Mononuclear cell (primary cell): ENCODE measurements at regions not wholly inside any gene's neighbourhood (a gene's known extent, or its start where the extent isn't known, plus 50 kb on each side); places are given as distances from the start of the nearest gene placed in this dataset.

Experiments used
- H3K27me3 ChIP-seq: 2 replicates; pipeline ENCODE4 v1.6.0; 2011; ENCODE audit warnings: low read length, control low read depth; ENCODE audit not compliant: insufficient read depth
- H3K4me1 ChIP-seq: 2 replicates; pipeline ENCODE4 v1.5.1; 2011; ENCODE audit warnings: mild to moderate bottlenecking, low read length, control low read depth; ENCODE audit not compliant: insufficient read depth
- H3K4me3 ChIP-seq: 2 replicates; pipeline ENCODE4 v1.5.1; 2011; ENCODE audit warnings: mild to moderate bottlenecking, low read length, moderate library complexity
- H3K9me3 ChIP-seq: 2 replicates; pipeline ENCODE4 v1.5.1; 2011; ENCODE audit warnings: low read depth, mild to moderate bottlenecking, control low read depth, low read length

DNA sequence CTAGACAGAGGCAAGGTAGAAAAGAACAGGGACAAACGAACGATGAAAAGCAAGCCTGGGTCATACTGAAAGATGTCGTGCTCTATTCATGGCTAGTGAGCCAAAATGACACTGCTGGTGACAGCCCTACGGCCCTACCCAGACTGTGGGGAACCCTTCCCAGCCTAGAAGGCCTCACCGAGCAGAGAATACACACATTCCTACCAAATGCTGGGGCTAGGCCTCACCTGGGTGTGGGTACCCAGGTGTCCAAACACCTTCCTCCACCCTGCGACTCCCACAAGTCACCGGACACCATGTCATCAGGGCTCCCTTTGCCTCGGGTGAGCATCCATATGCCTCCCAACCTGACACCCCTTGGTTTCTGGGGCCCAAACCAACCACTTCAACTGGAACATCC lies 85.3 kb upstream of the DOCK9 start:
- H3K9me3 ChIP-seq: no peaks in the 10 kb centered on the region
- H3K4me3 ChIP-seq: no peak overlapping the region
- peaks cover 11% of the 10 kb centered on the region for H3K4me1 ChIP-seq
- peaks cover 92% of the 10 kb centered on the region for H3K27me3 ChIP-seq

DNA sequence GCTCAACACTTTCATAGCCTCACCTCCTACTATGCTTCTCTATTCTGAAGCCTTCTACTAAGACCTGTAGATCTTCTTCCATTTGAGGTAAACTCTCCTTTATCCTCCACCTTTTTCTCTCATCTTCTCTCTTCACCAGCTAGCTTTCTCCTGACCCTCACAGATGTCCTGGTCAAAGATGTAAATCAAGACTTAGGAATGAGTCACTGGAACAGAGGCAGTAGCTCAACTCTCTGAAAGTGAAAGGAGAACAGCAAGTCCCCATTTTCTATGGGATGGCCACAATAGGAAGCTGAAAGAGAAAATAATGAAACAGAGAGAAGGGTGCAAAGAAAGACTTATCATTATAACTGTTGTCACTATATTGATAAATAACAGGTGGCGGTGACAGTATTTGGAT lies 86.1 kb upstream of the DOCK9 start:
- Histone ChIP-seq H3K4me3 (no peak overlapping the region), H3K27me3 (peaks cover 88% of the 10 kb centered on the region), H3K4me1 (peaks cover 11% of the 10 kb centered on the region), H3K9me3 (no peaks in the 10 kb centered on the region)

DNA sequence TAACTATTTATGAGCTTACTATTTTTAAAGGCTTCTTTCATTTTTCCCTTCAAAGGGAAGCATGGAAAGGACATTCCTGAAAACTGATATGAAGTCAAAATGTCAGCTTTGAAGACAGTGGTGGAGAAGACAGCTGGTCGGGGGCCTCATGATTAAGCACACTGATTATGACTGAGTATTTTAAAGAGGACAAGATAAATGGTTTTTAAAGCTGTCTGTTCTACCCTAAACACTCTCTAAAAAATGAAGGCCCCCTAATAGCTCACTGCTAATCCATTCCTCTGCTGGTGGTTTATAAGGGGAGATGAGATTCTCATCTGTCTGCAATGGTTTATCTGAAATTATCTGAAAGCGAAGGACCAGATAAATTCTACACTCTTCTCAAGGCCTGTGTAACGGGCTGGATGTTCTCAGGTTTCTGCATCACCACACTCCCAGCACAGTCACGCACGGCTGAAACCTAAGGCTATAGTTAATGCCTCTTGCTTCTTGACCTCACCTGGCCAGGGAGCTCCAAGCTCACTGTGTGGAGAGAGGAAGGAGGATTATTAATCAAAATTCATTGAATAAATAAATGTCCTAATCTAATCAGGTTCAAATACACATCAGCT lies 86.9 kb upstream of the DOCK9 start:
- H3K27me3 ChIP-seq: peaks cover 88% of the 10 kb centered on the region
- H3K9me3 ChIP-seq: no peaks in the 10 kb centered on the region
- H3K4me1 ChIP-seq: peaks cover 11% of the 10 kb centered on the region
- no peak overlapping the region for H3K4me3 ChIP-seq

DNA sequence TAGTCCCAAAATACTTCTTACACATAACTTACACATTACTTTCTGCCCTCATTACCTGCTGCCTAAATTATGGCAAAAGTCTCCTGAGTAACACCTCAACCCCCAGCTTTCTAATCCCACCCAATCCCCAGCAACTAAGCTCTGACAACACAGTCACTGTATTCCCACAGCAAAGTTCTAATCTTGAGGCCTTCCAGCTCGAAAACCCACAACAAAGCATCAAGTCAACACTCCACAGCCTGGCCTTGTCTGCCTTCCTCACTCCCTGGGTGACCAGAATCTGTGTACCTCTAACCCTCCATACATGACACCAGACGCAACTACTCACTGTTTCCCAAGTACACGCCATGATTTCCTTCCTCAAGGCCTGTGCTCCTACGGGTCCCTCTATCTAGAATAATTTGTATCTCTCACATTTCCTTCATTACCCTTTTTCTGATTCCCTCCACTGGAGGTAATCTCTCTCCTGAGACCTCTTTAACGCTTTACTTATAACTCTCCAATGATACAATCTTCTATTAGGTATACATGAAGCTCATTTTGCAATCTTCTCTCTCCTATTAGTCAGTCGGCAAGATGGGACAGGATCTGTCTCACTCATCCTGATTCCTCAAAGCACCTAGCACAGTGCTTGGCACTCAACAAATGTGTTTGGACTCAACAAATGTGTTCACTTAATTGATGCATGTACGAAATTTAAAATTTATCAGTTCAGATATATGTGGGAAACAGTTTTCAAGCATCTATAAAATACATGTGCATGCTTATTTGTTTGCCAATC lies 87.6 kb upstream of the DOCK9 start:
- H3K27me3 ChIP-seq: peaks cover 92% of the 10 kb centered on the region
- no peak overlapping the region for H3K4me3 ChIP-seq
- no peaks in the 10 kb centered on the region for H3K9me3 ChIP-seq
- peaks cover 11% of the 10 kb centered on the region for H3K4me1 ChIP-seq

DNA sequence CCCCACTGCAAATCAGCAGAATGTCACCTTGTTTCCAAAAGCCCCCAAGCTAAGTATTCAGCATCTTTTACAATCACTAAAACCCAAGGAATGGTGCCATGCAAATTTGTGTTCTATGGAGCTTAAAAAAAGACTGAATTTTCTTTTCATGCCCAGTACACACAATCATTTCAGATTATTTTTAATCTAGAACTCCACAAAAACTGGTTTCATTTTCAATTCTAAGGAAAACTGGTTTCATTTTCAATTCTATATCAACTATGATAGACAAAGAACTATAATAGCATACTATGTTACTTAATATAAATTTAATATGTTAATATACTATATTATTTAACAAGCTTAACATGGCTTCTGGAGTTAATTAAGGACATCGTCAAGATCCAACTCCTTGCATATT lies 88.4 kb upstream of the DOCK9 start:
- H3K4me3 ChIP-seq: no peak overlapping the region
- no peaks in the 10 kb centered on the region for H3K9me3 ChIP-seq
- peaks cover 92% of the 10 kb centered on the region for H3K27me3 ChIP-seq
- peaks cover 11% of the 10 kb centered on the region for H3K4me1 ChIP-seq

DNA sequence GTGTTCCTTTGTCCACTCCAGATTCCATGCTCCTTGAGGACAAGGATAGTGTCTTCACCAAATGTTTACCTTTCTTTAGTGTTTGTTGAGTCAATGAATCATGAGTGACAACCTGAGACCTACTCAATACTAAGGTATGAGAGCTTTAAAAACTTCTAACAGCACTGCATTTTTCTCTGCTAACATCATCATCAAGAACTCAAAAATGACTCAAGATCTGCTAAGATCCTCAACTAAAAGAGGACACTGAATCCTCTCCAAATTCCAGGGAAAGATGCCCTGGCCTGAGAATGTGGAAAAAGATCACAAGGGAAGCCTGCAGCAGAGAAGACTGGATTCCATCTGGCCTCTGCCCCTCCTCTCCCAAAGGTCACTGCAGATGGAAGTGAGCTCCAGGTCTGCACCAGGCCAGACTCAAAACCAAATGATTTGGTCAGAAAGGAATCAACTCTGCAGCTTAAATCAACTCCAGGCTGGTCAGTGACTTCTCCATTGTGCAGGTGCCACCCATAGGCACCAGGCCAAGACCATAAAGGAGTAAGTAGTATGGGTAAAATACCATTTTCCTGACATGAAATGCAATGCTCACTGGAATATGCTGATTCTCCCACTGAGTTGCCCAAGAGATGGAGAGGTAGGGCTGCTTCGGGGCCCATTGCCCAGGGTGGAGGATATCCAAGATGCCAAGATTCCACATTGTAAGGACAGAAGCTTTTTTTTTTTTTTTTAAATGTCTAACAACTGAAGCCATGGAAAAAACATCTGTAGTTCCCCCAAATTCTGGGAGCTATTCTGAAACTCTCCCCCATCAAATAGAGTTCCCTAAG lies 89.5 kb upstream of the DOCK9 start:
- H3K9me3 ChIP-seq: no peaks in the 10 kb centered on the region
- H3K4me3 ChIP-seq: no peak overlapping the region
- H3K27me3 ChIP-seq: peaks cover 92% of the 10 kb centered on the region
- peaks cover 10% of the 10 kb centered on the region for H3K4me1 ChIP-seq

DNA sequence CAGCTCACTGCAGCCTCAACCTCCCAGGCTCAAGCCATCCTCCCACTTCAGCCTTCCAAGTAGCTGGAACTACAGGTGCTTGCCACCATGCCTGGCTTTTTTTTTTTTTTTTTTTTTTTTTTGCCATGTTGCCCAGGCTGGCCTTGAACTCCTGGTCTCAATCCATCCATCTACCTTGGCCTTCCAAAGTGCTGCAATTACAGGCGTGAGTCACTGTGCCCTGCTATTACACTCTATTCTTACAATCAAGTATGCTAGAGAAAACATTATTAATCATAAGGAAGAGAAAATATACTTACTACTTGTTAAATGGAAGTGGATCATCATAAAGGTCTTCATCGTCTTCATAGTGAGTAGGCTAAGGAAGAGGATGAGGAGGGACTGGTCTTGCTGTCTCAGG lies 93.3 kb upstream of the DOCK9 start:
- H3K9me3 ChIP-seq: peaks cover 12% of the 10 kb centered on the region
- H3K4me1 ChIP-seq: peaks cover 10% of the 10 kb centered on the region
- H3K27me3 ChIP-seq: peaks cover 78% of the 10 kb centered on the region
- H3K4me3 ChIP-seq: no peak overlapping the region

DNA sequence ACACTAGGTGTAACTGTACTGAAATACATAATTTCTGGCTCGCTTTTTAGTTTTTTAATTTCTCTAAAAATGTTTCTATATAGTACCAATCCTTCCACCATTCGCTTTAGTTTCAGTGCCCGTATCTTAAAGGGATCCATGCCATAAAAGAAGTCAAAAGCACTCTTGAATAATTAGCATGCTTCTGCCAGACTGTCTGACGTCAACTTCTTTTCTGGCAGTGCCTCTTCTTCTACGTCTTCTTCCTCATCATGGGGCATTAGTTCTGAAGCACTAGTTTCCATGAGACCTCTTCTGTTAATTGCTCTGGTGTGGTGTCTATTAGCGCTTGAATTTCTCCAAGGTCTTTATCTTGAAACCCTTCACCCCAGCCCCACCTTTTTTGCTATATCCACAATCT lies 93.8 kb upstream of the DOCK9 start:
- Histone ChIP-seq H3K4me3 (no peak overlapping the region), H3K9me3 (peaks cover 12% of the 10 kb centered on the region), H3K27me3 (peaks cover 76% of the 10 kb centered on the region), H3K4me1 (peaks cover 8% of the 10 kb centered on the region)

DNA sequence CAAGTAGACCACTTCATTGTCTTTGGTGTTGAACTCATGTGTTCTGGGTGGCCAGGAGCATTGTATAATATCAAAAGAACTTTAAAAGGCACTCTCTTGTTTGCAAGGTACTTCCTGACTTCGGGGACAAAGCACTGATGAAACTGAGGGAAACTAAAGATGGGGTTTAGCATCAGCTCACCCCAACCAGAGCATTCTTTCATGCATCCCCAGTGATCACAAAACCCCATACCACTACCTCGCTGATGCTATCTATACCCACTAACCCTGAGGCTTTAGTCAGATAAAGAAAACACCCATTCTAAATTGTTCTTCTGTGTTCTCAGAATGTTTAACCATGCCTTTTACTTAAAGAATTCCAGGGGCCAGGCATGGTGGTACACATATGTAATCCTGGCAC lies 94.5 kb upstream of the DOCK9 start:
- peaks cover 12% of the 10 kb centered on the region for H3K9me3 ChIP-seq

DNA sequence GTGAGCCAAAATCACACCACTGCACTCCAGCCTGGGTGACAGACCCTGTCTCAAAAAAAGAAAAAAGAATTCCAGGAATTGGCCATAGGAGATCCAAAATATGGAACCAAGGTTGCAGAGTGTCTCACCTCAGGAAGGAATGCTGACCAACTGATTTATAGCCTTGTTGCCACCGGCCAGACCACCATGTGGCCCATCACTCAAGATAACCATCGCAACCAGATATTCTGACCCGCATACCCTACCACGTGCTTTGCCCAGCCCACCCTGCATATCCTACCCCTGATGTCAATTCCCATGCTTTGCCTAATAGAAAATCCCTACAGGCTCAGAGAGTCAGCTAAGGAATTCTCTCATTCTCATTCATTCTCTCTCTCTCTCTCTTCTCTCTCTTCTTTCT lies 95.1 kb upstream of the DOCK9 start:
- peaks cover 75% of the 10 kb centered on the region for H3K27me3 ChIP-seq
- H3K9me3 ChIP-seq: peaks cover 12% of the 10 kb centered on the region
- H3K4me1 ChIP-seq: peaks cover 13% of the 10 kb centered on the region
- no peak overlapping the region for H3K4me3 ChIP-seq

More for the DNA sequence above, 94.5 kb upstream of the DOCK9 start:
- peaks cover 75% of the 10 kb centered on the region for H3K27me3 ChIP-seq
- H3K4me1 ChIP-seq: peaks cover 8% of the 10 kb centered on the region
- H3K4me3 ChIP-seq: no peak overlapping the region

DNA sequence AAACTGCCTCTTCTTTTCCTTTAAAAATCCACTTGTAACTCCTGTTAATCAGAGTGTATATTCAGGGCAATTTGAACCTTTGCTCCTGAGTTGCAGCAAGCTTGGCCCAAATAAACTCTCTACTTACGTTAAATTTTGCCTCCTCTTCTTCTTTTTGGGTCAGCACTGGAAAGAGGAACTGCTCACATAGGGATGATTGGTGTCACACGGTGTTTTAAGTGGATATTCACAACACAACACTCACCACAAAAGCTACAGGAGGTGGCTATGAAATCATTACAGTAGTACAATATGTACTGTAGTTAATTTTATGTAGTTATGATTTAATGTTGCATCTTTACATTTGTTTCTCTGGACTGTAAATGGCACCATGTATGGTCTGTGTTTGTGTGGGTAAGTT lies 96.8 kb upstream of the DOCK9 start:
- H3K27me3 ChIP-seq: peaks cover 79% of the 10 kb centered on the region
- no peak overlapping the region for H3K4me3 ChIP-seq
- peaks cover 17% of the 10 kb centered on the region for H3K4me1 ChIP-seq
- peaks cover 12% of the 10 kb centered on the region for H3K9me3 ChIP-seq

DNA sequence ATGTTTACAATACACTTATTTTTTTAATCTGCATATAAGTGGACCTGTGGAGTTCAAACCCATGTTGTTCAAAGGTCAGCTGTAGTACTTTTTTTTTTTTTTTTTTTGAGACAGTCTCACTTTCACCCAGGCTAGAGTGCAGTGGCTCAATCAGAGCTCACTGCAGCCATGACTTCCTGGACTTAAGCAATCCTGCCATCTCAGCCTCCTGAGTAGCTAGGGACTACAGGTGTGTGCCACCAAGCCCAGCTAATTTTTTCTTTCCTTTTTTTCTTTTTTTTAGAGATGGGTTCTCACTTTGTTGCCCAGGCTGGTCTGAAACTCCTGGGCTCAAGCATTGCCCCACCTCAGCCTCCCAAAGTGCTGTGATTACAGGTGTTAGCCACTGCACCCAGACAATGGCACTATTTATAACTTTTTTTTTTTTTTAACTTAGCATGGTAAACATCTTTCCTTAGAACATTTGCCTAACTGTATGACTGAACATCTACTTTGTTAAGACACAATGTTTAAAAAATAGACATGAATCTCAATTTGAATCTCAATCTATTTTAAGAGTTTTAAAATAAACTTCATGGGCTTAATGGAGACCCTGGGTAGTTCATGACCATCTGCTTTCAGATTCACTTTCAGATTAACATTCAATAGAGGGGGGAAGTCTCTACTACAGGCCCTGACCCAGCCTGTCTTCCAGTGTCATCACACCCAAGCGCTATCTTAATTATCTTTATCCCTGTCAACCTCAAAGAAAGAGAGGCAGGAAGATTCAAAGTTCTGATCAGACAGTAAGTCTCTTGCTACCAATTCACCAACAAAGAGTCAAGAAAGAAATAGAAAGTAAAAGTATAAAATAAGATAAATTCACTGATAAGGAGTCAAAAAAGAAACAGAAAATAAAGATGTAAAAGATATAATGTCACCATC lies 97.7 kb upstream of the DOCK9 start:
- peaks cover 76% of the 10 kb centered on the region for H3K27me3 ChIP-seq
- no peak overlapping the region for H3K4me3 ChIP-seq
- peaks cover 17% of the 10 kb centered on the region for H3K4me1 ChIP-seq
- H3K9me3 ChIP-seq: peaks cover 12% of the 10 kb centered on the region

DNA sequence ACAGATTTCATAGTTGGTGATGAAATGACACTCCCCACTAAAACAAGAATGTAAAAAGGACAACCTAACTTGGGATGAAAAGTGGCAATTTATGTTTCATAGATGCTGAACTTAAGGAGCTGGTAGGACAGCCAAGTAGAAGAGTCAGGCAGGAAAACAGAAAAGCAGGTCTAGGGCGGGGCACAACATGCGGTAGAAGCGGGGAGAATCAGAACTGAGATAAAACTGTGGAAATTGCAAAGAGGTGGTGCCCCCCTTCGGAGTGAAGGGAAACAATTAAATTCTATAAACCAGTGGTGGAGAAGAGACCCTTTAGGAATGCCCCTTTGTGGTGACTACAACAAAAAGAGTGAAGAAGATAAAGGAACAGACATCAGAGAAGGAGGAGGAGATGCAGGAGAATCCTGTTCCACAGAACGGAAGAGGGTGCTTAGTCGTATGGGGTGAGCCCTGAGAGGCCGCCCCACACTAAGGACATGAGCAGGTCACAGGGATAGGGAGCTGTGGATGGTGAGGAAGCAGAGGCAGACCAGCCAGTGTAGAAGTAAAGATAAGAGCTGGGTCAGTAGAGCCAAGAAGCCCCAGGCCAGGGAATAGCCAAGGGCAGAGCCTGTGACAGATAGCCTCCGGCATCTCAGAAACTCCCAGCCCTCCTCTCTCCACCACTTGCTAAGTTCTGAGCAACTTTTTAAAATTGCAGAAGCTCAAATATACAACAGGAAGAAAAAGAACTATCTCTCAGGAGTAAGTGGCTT lies 100.3 kb upstream of the DOCK9 start:
- Histone ChIP-seq H3K27me3 (peaks cover 65% of the 10 kb centered on the region), H3K4me1 (peaks cover 17% of the 10 kb centered on the region), H3K4me3 (no peak overlapping the region), H3K9me3 (peaks cover 10% of the 10 kb centered on the region)

DNA sequence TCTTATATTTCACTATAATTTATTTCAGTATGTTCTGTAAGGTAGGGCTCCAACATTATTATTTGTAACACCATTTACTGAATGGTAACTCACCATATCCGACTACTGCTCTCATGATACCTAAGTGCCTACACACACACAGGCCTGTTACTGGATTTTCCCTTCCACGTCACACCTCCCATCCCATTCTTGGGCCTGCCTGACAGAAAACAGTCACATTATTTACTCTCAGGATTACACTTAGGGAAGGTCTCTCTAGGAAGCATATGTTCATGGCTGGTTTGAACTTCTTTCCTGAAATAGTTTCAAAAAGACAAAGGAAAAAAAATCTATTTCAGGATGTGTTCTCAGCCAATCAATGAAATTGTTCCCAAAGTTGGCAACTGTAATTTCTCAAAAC lies 102.3 kb upstream of the DOCK9 start:
- peaks cover 31% of the 10 kb centered on the region for H3K4me1 ChIP-seq
- H3K9me3 ChIP-seq: no peaks in the 10 kb centered on the region
- H3K4me3 ChIP-seq: no peak overlapping the region
- H3K27me3 ChIP-seq: peaks cover 64% of the 10 kb centered on the region
